Body of pancreas (tissue), 4 donors: ENCODE measurements at regions not wholly inside any gene's neighbourhood (a gene's known extent, or its start where the extent isn't known, plus 50 kb on each side); places are given as distances from the start of the nearest gene placed in this dataset.
"Not testable (repeated sequence)": the region's sequence is repeated elsewhere in the genome, so short reads cannot be mapped to it uniquely, and the experiment has no call there.

Source experiments
- ATAC-seq: fragments of 150-250 bp; one replicate; pipeline ENCODE4 v1.9.1; 2016
- DNase-seq, 4 donors: peaks; one replicate each; pipeline ENCODE4 v3.0.0-alpha.2; 2019
- H3K27ac ChIP-seq, 4 donors: fragments of 200-600 bp; sonication (generic); 1 replicate in 3 of 4; 2 replicates in 1 of 4; pipeline versions ENCODE4 v1.5.1 to v1.6.1; 2016 to 2019; ENCODE audit warnings: mild to moderate bottlenecking in 1 of 4, mixed read lengths in 1 of 4, moderate library complexity in 1 of 4
- H3K27me3 ChIP-seq, 2 donors: fragments of 200-600 bp; sonication (generic); one replicate each; pipeline ENCODE4 v1.6.0; 2016; ENCODE audit warnings: mild to moderate bottlenecking in 1 of 2
- H3K36me3 ChIP-seq, 2 donors: fragments of 200-600 bp; sonication (generic); replicated peaks in 1 of 2; 2 replicates each; pipeline ENCODE4 v1.5.1; 2016; ENCODE audit warnings: low read depth in 2 of 2; ENCODE audit not compliant: insufficient read depth in 1 of 2
- H3K4me1 ChIP-seq: fragments of 200-600 bp; sonication (generic); one replicate; pipeline ENCODE4 v1.6.0; 2016
- H3K4me3 ChIP-seq, 2 donors: fragments of 200-600 bp; sonication (generic); 1 replicate in 1 of 2; 2 replicates in 1 of 2; pipeline ENCODE4 v1.5.1; 2016 to 2019
- H3K9me3 ChIP-seq, 3 donors: fragments of 200-600 bp; sonication (generic); 1 replicate in 2 of 3; 2 replicates in 1 of 3; pipeline ENCODE4 v1.5.1; 2016
- POLR2A ChIP-seq, 3 donors: fragments of 450-650 bp; IDR thresholded peaks; one replicate each; pipeline ENCODE4 v1.6.1; 2016; ENCODE audit warnings: antibody characterized with exemption in 3 of 3, mild to moderate bottlenecking in 2 of 3
- WGBS, 2 donors: methylation state at CpG; one replicate each; pipeline ENCODE4 v1.1.5; 2017; 5-methylcytosine and 5-hydroxymethylcytosine counted together
- intact Hi-C: fragments of 100-400 bp; cut with DNase I; formaldehyde crosslinking; loops from one replicate; pipeline ENCODE4 v1.15.1; 2023
- TF ChIP-seq, protein P1 (sequence below), 7 experiments: fragments of 450-650 bp in 4 of 7; fragments of 200-600 bp in 3 of 7; sonication (generic) in 3 of 7; IDR thresholded peaks; one replicate each; pipeline ENCODE4 v1.5.1; 2016 to 2019; ENCODE audit warnings: antibody characterized with exemption in 7 of 7

- Histone ChIP-seq H3K27me3 (no peaks in the 10 kb centered on the region), H3K27ac (no peak overlapping the region), H3K4me1 (no peaks in the 10 kb centered on the region), H3K9me3 (no peaks in the 10 kb centered on the region), H3K36me3 (no peaks in the 10 kb centered on the region), H3K4me3 (no peak overlapping the region)
- DNase-seq, result no peak
- TF ChIP-seq POLR2A (IDR thresholded peaks at IDR 0.05), result no peak
- TF ChIP-seq, protein P1, sequence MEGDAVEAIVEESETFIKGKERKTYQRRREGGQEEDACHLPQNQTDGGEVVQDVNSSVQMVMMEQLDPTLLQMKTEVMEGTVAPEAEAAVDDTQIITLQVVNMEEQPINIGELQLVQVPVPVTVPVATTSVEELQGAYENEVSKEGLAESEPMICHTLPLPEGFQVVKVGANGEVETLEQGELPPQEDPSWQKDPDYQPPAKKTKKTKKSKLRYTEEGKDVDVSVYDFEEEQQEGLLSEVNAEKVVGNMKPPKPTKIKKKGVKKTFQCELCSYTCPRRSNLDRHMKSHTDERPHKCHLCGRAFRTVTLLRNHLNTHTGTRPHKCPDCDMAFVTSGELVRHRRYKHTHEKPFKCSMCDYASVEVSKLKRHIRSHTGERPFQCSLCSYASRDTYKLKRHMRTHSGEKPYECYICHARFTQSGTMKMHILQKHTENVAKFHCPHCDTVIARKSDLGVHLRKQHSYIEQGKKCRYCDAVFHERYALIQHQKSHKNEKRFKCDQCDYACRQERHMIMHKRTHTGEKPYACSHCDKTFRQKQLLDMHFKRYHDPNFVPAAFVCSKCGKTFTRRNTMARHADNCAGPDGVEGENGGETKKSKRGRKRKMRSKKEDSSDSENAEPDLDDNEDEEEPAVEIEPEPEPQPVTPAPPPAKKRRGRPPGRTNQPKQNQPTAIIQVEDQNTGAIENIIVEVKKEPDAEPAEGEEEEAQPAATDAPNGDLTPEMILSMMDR (IDR thresholded peaks at IDR 0.05), result no peak
- no peak for ATAC-seq
- intact Hi-C loops, result no loop called here
- WGBS, 2 donors, result 51 to 74% methylated on average over 2 of the region's 2 CpGs
Observed at GRCh38 chr10:120793088-120793487, 58.1 kb upstream of the WDR11 start.

- Histone ChIP-seq H3K9me3 (no peaks in the 10 kb centered on the region), H3K36me3 (no peaks in the 10 kb centered on the region), H3K27ac (no peak overlapping the region), H3K4me3 (no peak overlapping the region), H3K4me1 (no peaks in the 10 kb centered on the region), H3K27me3 (no peaks in the 10 kb centered on the region)
- 75 to 86% methylated on average over 4 of the region's 4 CpGs for WGBS, 2 donors
- intact Hi-C loops, result no loop called here
- ATAC-seq (no peak), DNase-seq (no peak)
- TF ChIP-seq POLR2A (IDR thresholded peaks at IDR 0.05), result no peak
- TF ChIP-seq, protein P1 (IDR thresholded peaks at IDR 0.05), result no peak
Observed at GRCh38 chr10:120794390-120794789, 56.8 kb upstream of the WDR11 start.

DNA sequence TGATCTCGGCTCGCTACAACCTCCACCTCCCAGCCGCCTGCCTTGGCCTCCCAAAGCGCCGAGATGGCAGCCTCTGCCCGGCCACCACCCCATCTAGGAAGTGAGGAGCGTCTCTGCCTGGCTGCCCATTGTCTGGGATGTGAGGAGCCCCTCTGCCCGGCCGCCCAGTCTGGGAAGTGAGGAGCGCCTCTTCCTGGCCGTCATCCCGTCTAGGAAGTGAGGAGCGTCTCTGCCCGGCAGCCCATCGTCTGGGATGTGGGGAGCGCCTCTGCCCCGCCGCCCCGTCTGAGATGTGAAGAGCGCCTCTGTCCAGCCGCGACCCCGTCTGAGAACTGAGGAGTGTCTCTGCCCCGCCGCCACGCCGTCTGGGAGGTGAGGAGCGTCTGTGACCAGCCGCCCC lies 52.9 kb upstream of the WDR11 start:
- intact Hi-C loops, H3K4me1 ChIP-seq, H3K27ac ChIP-seq, H3K36me3 ChIP-seq, H3K9me3 ChIP-seq, ATAC-seq, H3K27me3 ChIP-seq, DNase-seq, H3K4me3 ChIP-seq: not testable (repeated sequence)
- 89 to 96% methylated on average over 18 to 29 of the region's 29 CpGs for WGBS, 2 donors

- 49 to 56% methylated on average over 2 of the region's 2 CpGs for WGBS, 2 donors
- Histone ChIP-seq H3K27ac (no peak overlapping the region), H3K4me1 (no peaks in the 10 kb centered on the region), H3K9me3 (no peaks in the 10 kb centered on the region), H3K4me3 (no peak overlapping the region), H3K27me3 (no peaks in the 10 kb centered on the region), H3K36me3 (no peaks in the 10 kb centered on the region)
- DNase-seq, result no peak
- intact Hi-C loops, result no loop called here
- no peak for TF ChIP-seq POLR2A (IDR thresholded peaks at IDR 0.05)
- TF ChIP-seq, protein P1 (IDR thresholded peaks at IDR 0.05), result no peak
- ATAC-seq, result no peak
Observed at GRCh38 chr10:120799849-120800248, 51.3 kb upstream of the WDR11 start.

- Histone ChIP-seq H3K9me3 (no peaks in the 10 kb centered on the region), H3K36me3 (no peaks in the 10 kb centered on the region)
- TF ChIP-seq POLR2A (IDR thresholded peaks at IDR 0.05), result no peak
- TF ChIP-seq, protein P1 (IDR thresholded peaks at IDR 0.05), result no peak
Observed at GRCh38 chr10:120800528-120801323, 50.4 kb upstream of the WDR11 start.

More at GRCh38 chr10:120800528-120801323, 50.4 kb upstream of the WDR11 start:
- DNase-seq (no peak), ATAC-seq (no peak)
- no peak overlapping the region for H3K4me3 ChIP-seq
- no peaks in the 10 kb centered on the region for H3K27me3 ChIP-seq
- WGBS, 2 donors, result 64 to 72% methylated on average over 3 of the region's 3 CpGs
- no peaks in the 10 kb centered on the region for H3K4me1 ChIP-seq
- intact Hi-C loops, result no loop called here
- H3K27ac ChIP-seq, result no peak overlapping the region
